Tibial nerve (tissue), 4 donors: ENCODE measurements at regions not wholly inside any gene's neighbourhood (a gene's known extent, or its start where the extent isn't known, plus 50 kb on each side); places are given as distances from the start of the nearest gene placed in this dataset.

Experiments
- CTCF ChIP-seq, 5 experiments: fragments of 200-600 bp in 3 of 5; fragments of 450-650 bp in 2 of 5; sonication (generic) in 3 of 5; IDR thresholded peaks; one replicate each; pipeline ENCODE4 v1.5.1; 2016 to 2019; ENCODE audit warnings: antibody characterized with exemption in 5 of 5, mild to moderate bottlenecking in 3 of 5, moderate library complexity in 2 of 5
- EP300 ChIP-seq, 2 donors: sonication (generic); formaldehyde crosslinking; IDR thresholded peaks; one replicate each; pipeline ENCODE4 v1.6.1; 2017; ENCODE audit warnings: antibody characterized with exemption in 2 of 2, mild to moderate bottlenecking in 1 of 2

GRCh38 chr20:1810572-1810925 lies 84.7 kb upstream of the SIRPA start:
- TF ChIP-seq CTCF (IDR thresholded peaks at IDR 0.05) (no peak), EP300 (IDR thresholded peaks at IDR 0.05) (no peak)
